ENCODE measurements at regions not wholly inside any gene's neighbourhood (a gene's known extent, or its start where the extent isn't known, plus 50 kb on each side); places are given as distances from the start of the nearest gene placed in this dataset.
A peak's percentile ranks its signal among the peaks of the same experiment; 100 is the strongest.

DNA sequence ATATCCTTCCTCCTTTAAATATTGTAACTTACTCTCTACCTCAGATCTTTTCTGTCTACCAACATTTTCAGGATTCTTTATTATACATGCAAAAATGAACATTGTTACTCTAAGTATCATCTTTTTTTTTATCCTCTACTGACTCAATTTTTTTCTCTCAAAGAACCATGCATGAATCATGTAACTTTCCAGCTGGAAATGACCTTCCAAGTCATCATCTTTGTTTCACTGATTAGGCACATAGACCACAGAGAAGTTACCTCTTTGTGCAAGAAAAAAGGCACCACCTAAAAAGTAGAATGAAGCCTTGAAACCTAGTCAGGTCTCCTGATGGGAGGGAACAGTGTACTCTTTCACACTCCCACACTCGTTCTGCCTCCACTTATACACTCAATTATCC is 234.9 kb downstream of the HGF start:
- no peaks in the 10 kb centered on the region for H3K4me1 ChIP-seq (ENCODE audit: insufficient read depth)
- H3K4me2 ChIP-seq (ENCODE audit: unreplicated experiment) = no peak overlapping the region
- H3K27me3 ChIP-seq (replicated peaks; ENCODE audit: insufficient read depth) = no peaks in the 10 kb centered on the region
- no peaks in the 10 kb centered on the region for H3K9me2 ChIP-seq (ENCODE audit: insufficient read depth)
- no peaks in the 10 kb centered on the region for H3K79me2 ChIP-seq (ENCODE audit: insufficient read depth)
- no peak overlapping the region for H3K9ac ChIP-seq
- H3F3A ChIP-seq (ENCODE audit: insufficient read depth) = no peaks in the 10 kb centered on the region
- 62 to 78% methylated on average over 1 of the region's 1 CpG for WGBS, 2 experiments (ENCODE audit: low coverage in 1 of 2, low lambda C conversion rate in 2 of 2, missing lambda C conversion rate in 2 of 2)
- no peak overlapping the region for H3K4me3 ChIP-seq
- H3K36me3 ChIP-seq (ENCODE audit: low read depth) = no peaks in the 10 kb centered on the region
- no peaks in the 10 kb centered on the region for H4K20me1 ChIP-seq (ENCODE audit: insufficient read depth)
- in situ Hi-C loops (cut with MboI) = no loop called here
- no peak overlapping the region for H2AFZ ChIP-seq
- TF ChIP-seq EZH2phosphoT487 (IDR thresholded peaks at IDR 0.05; ENCODE audit: insufficient read depth, low read depth) (no peak), EZH2 (IDR thresholded peaks at IDR 0.05; ENCODE audit: insufficient read depth, poor library complexity, severe bottlenecking) (no peak)
- no peaks in the 10 kb centered on the region for H3K9me3 ChIP-seq (ENCODE audit: low read depth)
- no peak overlapping the region for H3K27ac ChIP-seq
- peak; percentile 25 for DNase-seq

DNA sequence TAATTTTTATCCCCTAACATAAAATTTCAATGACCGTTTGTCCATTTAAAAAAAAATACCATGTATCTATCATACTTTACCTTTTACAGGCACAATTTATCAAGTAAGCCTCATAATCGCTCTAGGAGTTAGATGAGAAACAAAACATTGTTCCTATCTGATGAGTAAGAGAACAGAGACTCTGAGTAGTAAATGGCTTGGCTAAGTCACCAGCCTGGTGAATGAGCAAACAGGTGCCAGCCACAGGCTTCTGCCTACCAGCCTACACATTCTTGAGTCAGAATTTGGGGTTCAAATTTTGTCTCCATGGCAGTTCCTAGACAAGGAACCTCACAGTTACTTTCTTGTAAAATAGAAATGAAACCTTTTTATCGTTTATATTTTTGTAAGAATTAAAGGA is 235.4 kb downstream of the HGF start:
- in situ Hi-C loops (cut with MboI) = no loop called here
- H3K36me3 ChIP-seq (ENCODE audit: low read depth) = no peaks in the 10 kb centered on the region
- no peak overlapping the region for H3K9ac ChIP-seq
- H3K9me3 ChIP-seq (ENCODE audit: low read depth) = no peaks in the 10 kb centered on the region
- no peak overlapping the region for H3K4me2 ChIP-seq (ENCODE audit: unreplicated experiment)
- 75 to 84% methylated on average over 3 of the region's 3 CpGs for WGBS, 2 experiments (ENCODE audit: low coverage in 1 of 2, low lambda C conversion rate in 2 of 2, missing lambda C conversion rate in 2 of 2)
- no peak for TF ChIP-seq EZH2phosphoT487 (IDR thresholded peaks at IDR 0.05; ENCODE audit: insufficient read depth, low read depth)
- TF ChIP-seq EZH2 (IDR thresholded peaks at IDR 0.05; ENCODE audit: insufficient read depth, poor library complexity, severe bottlenecking) = no peak
- peak; percentile 37 for DNase-seq
- no peaks in the 10 kb centered on the region for H3K79me2 ChIP-seq (ENCODE audit: insufficient read depth)
- no peak overlapping the region for H3K4me3 ChIP-seq
- H3K9me2 ChIP-seq (ENCODE audit: insufficient read depth) = no peaks in the 10 kb centered on the region
- H3K4me1 ChIP-seq (ENCODE audit: insufficient read depth) = no peaks in the 10 kb centered on the region
- H3K27me3 ChIP-seq (replicated peaks; ENCODE audit: insufficient read depth) = no peaks in the 10 kb centered on the region
- H3F3A ChIP-seq (ENCODE audit: insufficient read depth) = no peaks in the 10 kb centered on the region
- H4K20me1 ChIP-seq (ENCODE audit: insufficient read depth) = no peaks in the 10 kb centered on the region
- no peak overlapping the region for H2AFZ ChIP-seq
- H3K27ac ChIP-seq = no peak overlapping the region

DNA sequence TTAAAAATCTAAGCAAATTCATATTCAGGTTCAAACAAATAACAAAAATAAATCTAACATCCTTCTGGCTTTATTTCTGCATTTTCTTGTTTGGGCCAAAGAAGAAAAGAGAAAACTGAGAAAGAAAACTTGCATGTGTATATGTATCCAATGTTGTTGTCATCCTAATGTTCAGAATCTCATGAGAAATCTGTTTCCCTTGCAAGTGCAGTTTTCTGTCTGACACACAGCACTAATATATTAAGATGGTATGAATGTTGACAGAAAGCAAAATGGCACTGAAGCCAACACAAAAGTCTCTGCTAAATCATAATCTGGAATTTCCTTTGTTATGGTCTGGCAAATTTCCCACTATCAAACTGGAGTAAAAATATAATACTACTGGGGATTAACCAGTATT is 235.9 kb downstream of the HGF start:
- no peak for DNase-seq
- H3K4me2 ChIP-seq (ENCODE audit: unreplicated experiment) = no peak overlapping the region
- no peaks in the 10 kb centered on the region for H3K9me3 ChIP-seq (ENCODE audit: low read depth)
- no peaks in the 10 kb centered on the region for H3K79me2 ChIP-seq (ENCODE audit: insufficient read depth)
- no peak overlapping the region for H2AFZ ChIP-seq
- no peaks in the 10 kb centered on the region for H3K4me1 ChIP-seq (ENCODE audit: insufficient read depth)
- H3K27me3 ChIP-seq (replicated peaks; ENCODE audit: insufficient read depth) = no peaks in the 10 kb centered on the region
- H3K9me2 ChIP-seq (ENCODE audit: insufficient read depth) = no peaks in the 10 kb centered on the region
- H4K20me1 ChIP-seq (ENCODE audit: insufficient read depth) = no peaks in the 10 kb centered on the region
- no peaks in the 10 kb centered on the region for H3K36me3 ChIP-seq (ENCODE audit: low read depth)
- no peak overlapping the region for H3K4me3 ChIP-seq
- no peaks in the 10 kb centered on the region for H3F3A ChIP-seq (ENCODE audit: insufficient read depth)
- H3K9ac ChIP-seq = no peak overlapping the region
- TF ChIP-seq EZH2phosphoT487 (IDR thresholded peaks at IDR 0.05; ENCODE audit: insufficient read depth, low read depth) (no peak), EZH2 (IDR thresholded peaks at IDR 0.05; ENCODE audit: insufficient read depth, poor library complexity, severe bottlenecking) (no peak)
- no peak overlapping the region for H3K27ac ChIP-seq
- in situ Hi-C loops (cut with MboI) = no loop called here

DNA sequence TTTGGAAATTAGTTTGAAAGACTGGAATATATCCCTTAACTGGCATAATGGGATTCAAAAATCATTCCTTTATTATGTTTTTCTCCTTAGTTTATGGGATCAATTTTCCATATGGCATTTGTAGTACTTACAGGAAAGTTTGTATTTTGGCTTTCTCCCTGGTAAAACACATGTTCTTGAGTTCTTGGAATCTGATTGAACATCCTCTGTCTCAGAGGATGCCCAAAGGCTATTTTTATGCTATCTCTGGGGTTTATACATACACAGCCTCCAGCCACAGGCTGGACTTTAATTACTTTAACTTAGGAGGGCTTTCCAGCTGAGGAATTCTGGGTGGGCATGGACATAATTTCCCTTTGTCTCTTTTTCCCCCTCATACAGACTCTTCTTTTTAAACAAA is 236.4 kb downstream of the HGF start:
- Histone ChIP-seq H3K9me2 (ENCODE audit: insufficient read depth) (no peaks in the 10 kb centered on the region), H4K20me1 (ENCODE audit: insufficient read depth) (no peaks in the 10 kb centered on the region), H3K79me2 (ENCODE audit: insufficient read depth) (no peaks in the 10 kb centered on the region), H3K27ac (no peak overlapping the region), H2AFZ (no peak overlapping the region), H3K4me2 (ENCODE audit: unreplicated experiment) (no peak overlapping the region), H3K4me1 (ENCODE audit: insufficient read depth) (no peaks in the 10 kb centered on the region), H3F3A (ENCODE audit: insufficient read depth) (no peaks in the 10 kb centered on the region), H3K36me3 (ENCODE audit: low read depth) (no peaks in the 10 kb centered on the region), H3K9ac (no peak overlapping the region), H3K27me3 (replicated peaks; ENCODE audit: insufficient read depth) (no peaks in the 10 kb centered on the region), H3K4me3 (no peak overlapping the region), H3K9me3 (ENCODE audit: low read depth) (no peaks in the 10 kb centered on the region)
- TF ChIP-seq EZH2 (IDR thresholded peaks at IDR 0.05; ENCODE audit: insufficient read depth, poor library complexity, severe bottlenecking) = no peak
- TF ChIP-seq EZH2phosphoT487 (IDR thresholded peaks at IDR 0.05; ENCODE audit: insufficient read depth, low read depth) = no peak
- DNase-seq = no peak
- in situ Hi-C loops (cut with MboI) = no loop called here

DNA sequence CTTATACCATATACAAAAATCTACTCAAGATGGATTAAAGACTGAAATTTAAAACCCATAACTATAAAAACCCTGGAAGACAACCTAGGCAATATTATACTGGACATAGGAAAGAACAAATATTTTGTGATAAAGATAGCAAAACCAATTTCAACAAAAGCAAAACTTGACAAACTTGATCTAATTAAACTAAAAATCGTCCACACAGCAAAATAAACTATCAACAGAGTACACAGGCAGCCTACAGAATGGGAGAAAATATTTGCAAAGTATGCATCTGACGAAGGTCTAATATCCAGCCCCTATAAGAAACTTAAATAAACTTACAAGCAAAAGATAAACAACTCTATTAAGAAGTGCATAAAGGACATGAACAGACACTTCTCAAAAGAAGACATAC is 240.1 kb downstream of the HGF start:
- Histone ChIP-seq H3F3A (ENCODE audit: insufficient read depth) (no peaks in the 10 kb centered on the region), H3K9ac (no peak overlapping the region), H3K79me2 (ENCODE audit: insufficient read depth) (no peaks in the 10 kb centered on the region), H3K4me1 (ENCODE audit: insufficient read depth) (peaks cover 5% of the 10 kb centered on the region; the same call in 1 of the 2 replicates), H3K36me3 (ENCODE audit: low read depth) (no peaks in the 10 kb centered on the region), H3K9me3 (ENCODE audit: low read depth) (no peaks in the 10 kb centered on the region), H3K9me2 (ENCODE audit: insufficient read depth) (no peaks in the 10 kb centered on the region), H3K27ac (no peak overlapping the region), H2AFZ (no peak overlapping the region), H3K27me3 (replicated peaks; ENCODE audit: insufficient read depth) (no peaks in the 10 kb centered on the region), H3K4me2 (ENCODE audit: unreplicated experiment) (no peak overlapping the region), H4K20me1 (ENCODE audit: insufficient read depth) (no peaks in the 10 kb centered on the region), H3K4me3 (no peak overlapping the region)
- 60 to 63% methylated on average over 2 of the region's 2 CpGs for WGBS, 2 experiments (ENCODE audit: low coverage in 1 of 2, low lambda C conversion rate in 2 of 2, missing lambda C conversion rate in 2 of 2)
- DNase-seq = no peak
- TF ChIP-seq EZH2 (IDR thresholded peaks at IDR 0.05; ENCODE audit: insufficient read depth, poor library complexity, severe bottlenecking) (no peak), EZH2phosphoT487 (IDR thresholded peaks at IDR 0.05; ENCODE audit: insufficient read depth, low read depth) (no peak)
- in situ Hi-C loops (cut with MboI) = no loop called here
